Natural killer cell (primary cell): ENCODE measurements at regions not wholly inside any gene's neighbourhood (a gene's known extent, or its start where the extent isn't known, plus 50 kb on each side); places are given as distances from the start of the nearest gene placed in this dataset.

Experiments
- ATAC-seq, 3 donors: fragments of 150-1000 bp in 2 of 3; fragments of 200-7000 bp in 1 of 3; cut with Tn5 transposase; 1 replicate in 1 of 3; 2 replicates in 2 of 3; pipeline ENCODE4 v1.10.0; 2021; ENCODE audit warnings: mild to moderate bottlenecking in 2 of 3, moderate library complexity in 2 of 3
- DNase-seq, 2 donors: peaks; one replicate each; pipeline versions ENCODE4 v3.0.0 to v3.0.0-alpha.2; 2013 to 2021; ENCODE audit warnings: mixed read lengths in 1 of 2
- H3K27ac ChIP-seq: one replicate; pipeline ENCODE4 v1.5.1; 2013; ENCODE audit warnings: mild to moderate bottlenecking, low read length
- H3K27me3 ChIP-seq: one replicate; pipeline ENCODE4 v1.6.1; 2013; ENCODE audit warnings: low read length; ENCODE audit not compliant: control insufficient read depth, insufficient read depth
- H3K36me3 ChIP-seq: one replicate; pipeline ENCODE4 v1.6.1; 2013; ENCODE audit warnings: low read length; ENCODE audit not compliant: control insufficient read depth, insufficient read depth
- H3K4me1 ChIP-seq: one replicate; pipeline ENCODE4 v1.6.1; 2013; ENCODE audit warnings: low read length; ENCODE audit not compliant: control insufficient read depth, insufficient read depth
- H3K4me3 ChIP-seq: one replicate; pipeline ENCODE4 v1.5.1; 2013; ENCODE audit warnings: low read length
- H3K9me3 ChIP-seq: one replicate; pipeline ENCODE4 v1.6.1; 2013; ENCODE audit warnings: low read length; ENCODE audit not compliant: control insufficient read depth, insufficient read depth
- H3K27ac Mint-ChIP-seq, 2 donors: one replicate each; pipeline ENCODE4 v1.8.0; 2022; ENCODE audit warnings: mild to moderate bottlenecking in 2 of 2, mixed read lengths in 2 of 2, moderate library complexity in 1 of 2
- H3K27me3 Mint-ChIP-seq, 2 donors: one replicate each; pipeline ENCODE4 v1.8.0; 2022; ENCODE audit warnings: low read depth in 2 of 2, mixed read lengths in 2 of 2
- H3K36me3 Mint-ChIP-seq: one replicate; pipeline ENCODE4 v1.8.0; 2022; ENCODE audit warnings: mixed read lengths
- H3K4me1 Mint-ChIP-seq, 2 donors: one replicate each; pipeline ENCODE4 v1.8.0; 2022; ENCODE audit warnings: mixed read lengths in 2 of 2
- H3K4me3 Mint-ChIP-seq: one replicate; pipeline ENCODE4 v1.8.0; 2022; ENCODE audit warnings: mild to moderate bottlenecking, moderate library complexity, mixed read lengths
- H3K9me3 Mint-ChIP-seq, 2 donors: one replicate each; pipeline ENCODE4 v1.8.0; 2022; ENCODE audit warnings: mixed read lengths in 2 of 2
- WGBS: methylation state at CpG from one replicate; pipeline ENCODE4 v1.1.7; 2013; ENCODE audit warnings: missing lambda C conversion rate; ENCODE audit not compliant: insufficient coverage; 5-methylcytosine and 5-hydroxymethylcytosine counted together
- intact Hi-C: fragments of 100-400 bp; cut with micrococcal nuclease; formaldehyde crosslinking; loops from one replicate; pipeline ENCODE4 v1.14.2; 2022
- TF ChIP-seq, protein P1 (sequence below): fragments of 200-600 bp; IDR thresholded peaks from one replicate; pipeline ENCODE4 v1.8.0; 2022; ENCODE audit warnings: antibody characterized with exemption

DNA sequence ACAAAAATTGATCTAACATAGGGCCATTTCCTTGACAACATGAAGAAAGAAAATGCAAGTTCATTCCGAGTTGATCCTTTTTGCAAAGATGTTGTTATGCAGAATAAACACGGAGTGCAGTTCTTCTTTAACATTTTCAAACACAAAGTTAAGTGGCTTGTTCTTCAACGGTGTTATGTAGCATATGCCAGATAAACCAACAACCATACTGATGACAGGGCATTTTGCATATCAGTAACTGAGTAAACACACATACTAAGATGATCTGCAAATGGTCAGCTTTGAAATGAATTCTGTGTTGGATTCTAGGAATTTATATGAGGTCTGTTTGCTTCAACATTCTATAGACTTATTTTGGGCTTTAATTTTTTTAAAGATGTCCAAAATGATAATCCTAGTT lies 266.4 kb downstream of the GPD2 start:
- intact Hi-C loops, result no loop called here
- Mint-ChIP-seq H3K9me3 (no peaks in the 10 kb centered on the region), H3K36me3 (no peaks in the 10 kb centered on the region), H3K27ac (no peak overlapping the region), H3K4me3 (no peak overlapping the region), H3K4me1 (no peaks in the 10 kb centered on the region), H3K27me3 (no peaks in the 10 kb centered on the region)
- DNase-seq (no peak), ATAC-seq (no peak)
- no peak overlapping the region for H3K27ac ChIP-seq
- no peaks in the 10 kb centered on the region for H3K27me3 ChIP-seq
- no peaks in the 10 kb centered on the region for H3K4me1 ChIP-seq
- 36% methylated on average over 2 of the region's 3 CpGs for WGBS
- no peak overlapping the region for H3K4me3 ChIP-seq
- H3K36me3 ChIP-seq, result no peaks in the 10 kb centered on the region
- no peaks in the 10 kb centered on the region for H3K9me3 ChIP-seq
- TF ChIP-seq, protein P1, sequence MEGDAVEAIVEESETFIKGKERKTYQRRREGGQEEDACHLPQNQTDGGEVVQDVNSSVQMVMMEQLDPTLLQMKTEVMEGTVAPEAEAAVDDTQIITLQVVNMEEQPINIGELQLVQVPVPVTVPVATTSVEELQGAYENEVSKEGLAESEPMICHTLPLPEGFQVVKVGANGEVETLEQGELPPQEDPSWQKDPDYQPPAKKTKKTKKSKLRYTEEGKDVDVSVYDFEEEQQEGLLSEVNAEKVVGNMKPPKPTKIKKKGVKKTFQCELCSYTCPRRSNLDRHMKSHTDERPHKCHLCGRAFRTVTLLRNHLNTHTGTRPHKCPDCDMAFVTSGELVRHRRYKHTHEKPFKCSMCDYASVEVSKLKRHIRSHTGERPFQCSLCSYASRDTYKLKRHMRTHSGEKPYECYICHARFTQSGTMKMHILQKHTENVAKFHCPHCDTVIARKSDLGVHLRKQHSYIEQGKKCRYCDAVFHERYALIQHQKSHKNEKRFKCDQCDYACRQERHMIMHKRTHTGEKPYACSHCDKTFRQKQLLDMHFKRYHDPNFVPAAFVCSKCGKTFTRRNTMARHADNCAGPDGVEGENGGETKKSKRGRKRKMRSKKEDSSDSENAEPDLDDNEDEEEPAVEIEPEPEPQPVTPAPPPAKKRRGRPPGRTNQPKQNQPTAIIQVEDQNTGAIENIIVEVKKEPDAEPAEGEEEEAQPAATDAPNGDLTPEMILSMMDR, result no peak

DNA sequence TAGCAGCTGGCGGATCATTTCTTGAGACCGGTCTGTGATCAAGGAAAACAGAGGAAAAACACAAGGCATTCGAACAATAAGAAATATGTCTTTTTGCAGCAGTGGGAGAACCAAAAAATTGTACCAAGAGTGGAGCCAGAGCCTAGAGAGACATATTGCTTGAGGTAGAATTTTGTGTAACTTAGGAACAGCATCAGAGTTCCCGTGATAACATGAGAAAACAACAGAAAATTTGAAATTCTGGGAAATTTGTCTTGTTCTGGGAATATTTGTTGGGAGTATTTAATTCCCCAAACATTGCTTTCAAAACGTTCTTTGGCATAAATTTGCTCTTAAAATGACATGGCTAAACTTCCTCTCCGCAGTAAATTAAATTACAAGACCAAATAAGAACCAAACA lies 267.5 kb downstream of the GPD2 start:
- H3K4me1 Mint-ChIP-seq, result no peaks in the 10 kb centered on the region
- TF ChIP-seq, protein P1, result no peak
- no peak overlapping the region for H3K27ac Mint-ChIP-seq
- Histone ChIP-seq H3K4me1 (no peaks in the 10 kb centered on the region), H3K4me3 (no peak overlapping the region), H3K36me3 (no peaks in the 10 kb centered on the region), H3K27ac (no peak overlapping the region), H3K9me3 (no peaks in the 10 kb centered on the region), H3K27me3 (no peaks in the 10 kb centered on the region)
- intact Hi-C loops, result no loop called here
- WGBS, result 93% methylated on average over 4 of the region's 6 CpGs
- H3K27me3 Mint-ChIP-seq, result no peaks in the 10 kb centered on the region
- no peak for DNase-seq
- ATAC-seq, result no peak
- H3K4me3 Mint-ChIP-seq, result no peak overlapping the region
- H3K36me3 Mint-ChIP-seq, result no peaks in the 10 kb centered on the region
- H3K9me3 Mint-ChIP-seq, result no peaks in the 10 kb centered on the region

DNA sequence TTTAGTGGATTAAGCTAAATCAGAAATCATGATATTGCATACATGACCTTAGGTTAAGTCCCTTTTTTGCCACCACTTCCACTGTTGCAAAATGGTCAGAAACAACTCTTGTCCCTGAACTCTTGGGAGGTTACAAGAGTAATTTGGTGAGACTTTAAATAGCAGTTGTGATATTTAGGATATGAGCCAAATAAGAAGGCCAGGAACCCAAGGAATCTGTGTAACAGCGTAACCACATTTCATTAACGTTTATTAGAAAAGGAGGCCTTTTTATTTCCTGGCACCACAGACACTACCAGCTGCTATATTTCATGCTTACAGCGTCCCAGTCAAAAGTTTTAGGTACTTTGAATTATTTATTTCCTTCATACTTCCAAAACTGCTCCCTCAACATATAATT lies 268.0 kb downstream of the GPD2 start:
- intact Hi-C loops, result no loop called here
- no peaks in the 10 kb centered on the region for H3K9me3 ChIP-seq
- Mint-ChIP-seq H3K27me3 (no peaks in the 10 kb centered on the region), H3K4me1 (no peaks in the 10 kb centered on the region), H3K36me3 (no peaks in the 10 kb centered on the region), H3K4me3 (no peak overlapping the region), H3K9me3 (no peaks in the 10 kb centered on the region), H3K27ac (no peak overlapping the region)
- no peak overlapping the region for H3K27ac ChIP-seq
- DNase-seq (no peak), ATAC-seq (no peak)
- no peaks in the 10 kb centered on the region for H3K36me3 ChIP-seq
- TF ChIP-seq, protein P1, result no peak
- WGBS, result 70% methylated on average over 3 of the region's 3 CpGs
- no peaks in the 10 kb centered on the region for H3K4me1 ChIP-seq
- no peak overlapping the region for H3K4me3 ChIP-seq
- no peaks in the 10 kb centered on the region for H3K27me3 ChIP-seq

DNA sequence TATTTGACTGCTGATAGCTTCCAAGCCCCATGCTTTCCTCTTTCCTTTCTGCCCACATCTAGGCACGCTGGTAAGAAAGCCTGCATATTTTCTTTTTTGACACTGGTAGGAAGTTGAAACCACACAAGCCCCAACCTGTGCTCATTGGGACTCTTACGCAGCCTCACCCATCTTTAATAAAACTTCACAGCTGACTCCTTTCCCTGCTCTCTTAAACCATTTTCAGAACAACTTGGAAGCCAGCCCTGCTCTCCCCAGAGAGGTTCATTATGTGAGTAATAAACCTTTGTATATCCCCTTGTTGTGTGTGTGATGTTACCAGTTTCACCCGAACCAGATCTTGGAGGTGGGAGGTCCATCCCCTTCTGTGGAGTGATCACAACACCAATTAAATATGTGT lies 268.4 kb downstream of the GPD2 start:
- Histone ChIP-seq H3K4me1 (no peaks in the 10 kb centered on the region), H3K4me3 (no peak overlapping the region), H3K9me3 (no peaks in the 10 kb centered on the region), H3K27ac (no peak overlapping the region), H3K27me3 (no peaks in the 10 kb centered on the region), H3K36me3 (no peaks in the 10 kb centered on the region)
- Mint-ChIP-seq H3K36me3 (no peaks in the 10 kb centered on the region), H3K27ac (no peak overlapping the region), H3K27me3 (no peaks in the 10 kb centered on the region), H3K9me3 (no peaks in the 10 kb centered on the region), H3K4me1 (no peaks in the 10 kb centered on the region), H3K4me3 (no peak overlapping the region)
- DNase-seq (no peak), ATAC-seq (no peak)
- TF ChIP-seq, protein P1, result no peak
- intact Hi-C loops, result no loop called here
- 62% methylated on average over 3 of the region's 3 CpGs for WGBS
